NCI-H2227 (cell line): ENCODE measurements at regions not wholly inside any gene's neighbourhood (a gene's known extent, or its start where the extent isn't known, plus 50 kb on each side); places are given as distances from the start of the nearest gene placed in this dataset.
"Not testable (repeated sequence)": the region's sequence is repeated elsewhere in the genome, so short reads cannot be mapped to it uniquely, and the experiment has no call there.

Source experiments
- DNase-seq: peaks from one replicate; lab custom pipeline; 2025; ENCODE audit not compliant: unreplicated experiment; lab: John Stamatoyannopoulos, UW

- no peak for DNase-seq
Measured at GRCh38 chr11:134949121-134950090, 537.4 kb upstream of the B3GAT1 start.

DNA sequence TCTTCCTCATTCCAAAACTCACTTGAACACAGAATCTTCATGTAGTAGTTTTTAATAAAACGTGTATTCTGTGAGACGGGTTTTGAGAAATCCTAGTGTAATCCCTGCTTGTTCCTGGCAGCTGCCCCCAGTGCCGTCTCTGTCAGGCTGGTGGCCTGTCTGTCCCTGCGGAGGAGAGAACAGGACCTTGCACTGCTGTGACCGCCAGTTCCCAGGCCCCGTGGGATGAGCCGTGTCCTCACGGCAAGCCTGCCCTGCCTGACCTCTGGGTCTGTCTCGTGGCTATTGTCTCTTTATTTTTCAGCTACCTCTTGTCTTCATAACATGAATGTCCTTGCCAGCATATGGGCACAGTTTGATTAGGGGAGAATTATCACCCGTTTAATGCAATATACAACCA lies 535.5 kb upstream of the B3GAT1 start:
- no peak for DNase-seq

DNA sequence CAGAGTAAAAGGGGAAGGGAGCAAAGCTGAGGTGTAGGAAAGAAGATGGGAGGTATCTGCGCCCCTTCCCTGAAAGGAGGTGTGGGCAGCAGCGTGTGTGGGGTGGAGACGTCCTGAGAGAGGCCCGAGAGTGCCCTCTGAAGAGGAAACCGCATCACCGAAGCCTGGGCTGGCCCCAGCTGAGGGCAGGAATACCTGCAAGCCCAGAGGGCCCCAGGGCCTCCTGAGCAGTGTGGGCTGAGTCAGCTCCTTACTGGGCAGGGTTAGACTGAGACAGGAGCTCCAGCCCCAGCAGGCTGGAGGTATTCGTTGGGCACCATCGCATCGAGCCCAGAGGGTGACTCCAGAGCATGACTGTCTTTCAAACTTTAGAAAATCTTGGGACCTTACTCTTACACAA lies 534.0 kb upstream of the B3GAT1 start:
- DNase-seq: no peak

DNA sequence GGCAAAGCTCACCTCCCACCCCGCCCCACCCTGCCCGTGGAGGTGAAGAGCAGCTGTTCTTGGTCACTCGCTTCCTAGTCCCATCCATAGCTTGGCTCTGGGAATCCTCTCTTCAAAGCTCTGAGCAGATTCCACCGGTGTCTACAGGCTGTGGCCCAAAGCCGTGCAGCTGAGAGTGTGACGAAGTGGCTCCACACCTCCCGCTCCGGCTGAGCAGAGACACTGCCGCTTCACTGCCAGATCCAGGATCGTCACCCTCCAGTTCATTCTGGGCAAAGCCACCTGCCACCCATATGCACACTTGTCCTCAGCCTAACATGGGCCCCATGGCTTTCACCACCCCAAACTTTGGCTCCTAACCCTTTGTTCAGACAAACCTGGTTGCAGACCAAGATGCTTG lies 532.9 kb upstream of the B3GAT1 start:
- no peak for DNase-seq

GRCh38 chr11:134944131-134944530 lies 532.1 kb upstream of the B3GAT1 start:
- DNase-seq: no peak

DNA sequence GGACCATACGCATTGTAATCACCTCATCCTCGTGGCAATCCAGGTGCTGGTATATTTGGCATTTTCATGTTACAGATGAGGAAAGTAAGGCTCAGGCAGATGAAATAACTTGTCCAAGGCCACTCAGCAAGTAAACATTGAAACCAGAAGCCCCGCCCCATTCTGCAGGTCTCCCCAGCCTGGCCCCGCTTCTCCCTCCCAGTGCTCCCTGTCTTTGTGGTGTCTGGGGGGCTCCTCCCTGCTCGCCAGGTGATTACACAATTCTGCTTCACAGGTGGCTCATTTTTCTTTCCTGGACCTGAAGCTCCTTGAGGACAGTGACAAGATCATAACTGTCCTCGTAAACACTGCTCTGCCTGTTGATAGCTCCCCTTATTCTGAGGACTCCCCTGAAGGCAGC lies 531.5 kb upstream of the B3GAT1 start:
- no peak for DNase-seq

- DNase-seq: no peak
Measured at GRCh38 chr11:134942681-134943080, 530.6 kb upstream of the B3GAT1 start.

- not testable (repeated sequence) for DNase-seq
Measured at GRCh38 chr11:134941936-134942600, 530.0 kb upstream of the B3GAT1 start.

DNA sequence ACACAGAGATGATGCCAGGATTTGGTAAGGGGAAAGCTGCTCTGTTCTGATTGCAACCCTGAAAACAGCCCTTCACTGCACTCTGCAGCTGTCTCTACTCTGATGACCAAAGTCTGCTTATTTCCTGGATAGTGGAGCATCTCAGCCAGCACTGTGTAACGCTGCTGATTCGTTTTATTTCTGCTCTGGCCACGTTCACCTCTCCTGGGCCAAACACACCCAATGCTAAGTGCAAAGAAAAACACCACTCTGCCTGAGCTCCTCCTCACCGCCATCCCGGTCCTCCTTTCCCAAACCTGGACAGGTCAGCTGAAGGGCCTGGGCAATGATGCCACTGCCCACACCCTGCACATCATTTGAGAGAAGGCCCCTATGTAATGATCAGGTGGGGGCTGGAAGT lies 529.3 kb upstream of the B3GAT1 start:
- no peak for DNase-seq

GRCh38 chr11:134940441-134941126 lies 528.5 kb upstream of the B3GAT1 start:
- DNase-seq: no peak

- no peak for DNase-seq
Measured at GRCh38 chr11:134939905-134940304, 527.9 kb upstream of the B3GAT1 start.

GRCh38 chr11:134939031-134939430 lies 527.0 kb upstream of the B3GAT1 start:
- DNase-seq: no peak

DNA sequence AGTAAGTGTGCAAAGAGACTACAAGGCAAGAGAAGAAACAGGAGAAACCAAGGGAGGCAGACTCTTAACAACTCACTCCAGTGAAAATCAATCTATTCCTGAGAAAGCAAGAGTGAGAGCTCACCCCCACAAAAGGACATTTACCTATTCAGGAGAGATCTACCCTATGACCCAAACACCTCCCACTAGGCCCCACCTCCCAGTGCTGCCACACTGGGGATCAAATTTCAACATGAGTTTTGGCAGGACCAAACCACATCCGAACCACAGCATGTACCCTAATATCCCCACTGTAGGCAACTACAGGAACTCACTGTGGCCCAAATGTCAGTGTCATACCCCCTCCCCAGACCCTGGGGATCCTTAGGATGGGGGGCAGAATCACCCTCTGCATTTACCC lies 526.2 kb upstream of the B3GAT1 start:
- DNase-seq: no peak

GRCh38 chr11:134937193-134937592 lies 525.2 kb upstream of the B3GAT1 start:
- not testable (repeated sequence) for DNase-seq

- DNase-seq: no peak
Measured at GRCh38 chr11:134932761-134933160, 520.7 kb upstream of the B3GAT1 start.

DNA sequence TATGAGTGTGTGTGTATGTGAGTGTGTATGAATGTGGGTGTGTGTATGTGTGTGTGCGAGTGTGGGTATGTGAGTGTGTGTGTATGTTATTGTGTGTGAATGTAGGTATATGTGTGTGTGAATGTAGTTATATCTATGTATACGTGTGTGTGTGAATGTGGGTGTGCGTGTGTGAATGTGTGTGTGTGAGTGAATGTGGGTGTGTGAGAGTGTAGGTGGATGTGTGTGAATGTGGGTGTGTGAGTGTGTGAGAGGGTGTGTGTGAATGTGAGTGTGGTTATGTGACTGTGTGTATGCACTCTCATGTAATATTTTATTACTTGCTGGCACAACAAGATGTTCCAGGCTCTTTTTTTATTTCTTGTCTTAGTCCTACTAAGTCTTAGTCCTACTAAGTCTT lies 513.4 kb upstream of the B3GAT1 start:
- no peak for DNase-seq

GRCh38 chr11:134923441-134923840 lies 511.4 kb upstream of the B3GAT1 start:
- no peak for DNase-seq

DNA sequence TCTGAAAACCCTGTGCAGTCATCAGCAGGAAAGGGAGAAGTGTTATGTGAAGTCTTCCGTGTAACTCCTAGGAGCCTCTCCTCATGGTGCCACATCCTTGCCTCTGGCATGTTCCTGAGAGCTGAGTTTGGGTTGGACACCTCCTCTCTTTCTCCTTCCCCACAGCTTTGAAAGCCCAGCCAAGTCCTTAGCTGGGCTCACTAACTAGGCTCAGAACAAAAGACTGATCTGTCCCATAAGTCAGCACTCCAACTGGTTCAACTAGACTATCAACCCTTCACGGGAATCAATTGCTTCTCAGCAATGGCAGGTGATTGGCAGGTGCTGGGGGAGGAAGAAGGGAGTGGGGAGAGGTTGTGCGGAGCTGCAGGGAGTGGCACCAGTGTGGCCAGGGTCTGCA lies 509.9 kb upstream of the B3GAT1 start:
- no peak for DNase-seq

DNA sequence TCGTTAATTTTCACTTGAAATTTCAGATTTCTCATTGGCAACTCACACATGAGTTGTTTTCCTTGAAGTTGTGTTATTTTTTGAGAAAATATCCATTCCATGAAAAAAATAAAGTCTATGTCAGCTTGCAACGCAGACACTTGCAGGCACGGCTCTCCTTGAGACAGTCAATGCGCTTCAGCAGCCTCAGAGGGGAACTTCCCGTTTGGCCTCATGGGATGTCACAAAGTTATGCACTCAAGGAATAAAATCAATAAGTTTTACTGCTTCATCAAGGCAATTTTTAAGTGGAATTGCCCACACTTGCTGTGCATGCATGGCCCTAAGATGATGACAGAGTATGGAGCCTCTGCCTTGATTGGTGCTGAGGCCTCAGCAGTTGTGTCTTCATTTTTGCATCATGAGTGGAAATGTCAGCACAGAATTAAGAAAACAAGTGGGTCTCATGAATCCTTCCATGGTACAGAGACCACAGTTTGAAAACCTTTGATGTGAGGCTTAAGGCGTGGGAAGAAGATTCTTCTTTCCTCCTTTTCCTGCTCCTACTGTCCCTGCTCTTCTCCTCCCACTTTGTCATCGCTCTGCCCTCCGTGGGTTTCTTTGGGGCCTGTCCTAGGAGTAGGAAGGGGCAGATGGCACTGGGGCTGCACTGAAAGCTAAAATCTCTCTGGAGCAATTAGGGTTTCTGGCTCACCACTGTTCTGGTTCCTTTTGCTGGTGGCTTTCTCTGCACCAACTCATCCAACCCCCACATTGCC lies 509.0 kb upstream of the B3GAT1 start:
- no peak for DNase-seq

GRCh38 chr11:134916421-134917213 lies 504.6 kb upstream of the B3GAT1 start:
- no peak for DNase-seq
